HEK293T (cell line): ENCODE measurements at regions not wholly inside any gene's neighbourhood (a gene's known extent, or its start where the extent isn't known, plus 50 kb on each side); places are given as distances from the start of the nearest gene placed in this dataset.

ENCODE experiments used
- BHLHE40 ChIP-seq: fragments of 450-650 bp; IDR thresholded peaks from 2 replicates; pipeline ENCODE4 v1.6.1; 2016; ENCODE audit warnings: mild to moderate bottlenecking, moderate library complexity, borderline replicate concordance
- FOXK2 ChIP-seq: fragments of 450-650 bp; IDR thresholded peaks from 2 replicates; pipeline ENCODE4 v1.6.1; 2016; ENCODE audit warnings: mild to moderate bottlenecking
- NFRKB ChIP-seq: fragments of 450-650 bp; IDR thresholded peaks from 2 replicates; pipeline ENCODE4 v1.6.1; 2016; ENCODE audit warnings: mild to moderate bottlenecking, moderate library complexity

DNA sequence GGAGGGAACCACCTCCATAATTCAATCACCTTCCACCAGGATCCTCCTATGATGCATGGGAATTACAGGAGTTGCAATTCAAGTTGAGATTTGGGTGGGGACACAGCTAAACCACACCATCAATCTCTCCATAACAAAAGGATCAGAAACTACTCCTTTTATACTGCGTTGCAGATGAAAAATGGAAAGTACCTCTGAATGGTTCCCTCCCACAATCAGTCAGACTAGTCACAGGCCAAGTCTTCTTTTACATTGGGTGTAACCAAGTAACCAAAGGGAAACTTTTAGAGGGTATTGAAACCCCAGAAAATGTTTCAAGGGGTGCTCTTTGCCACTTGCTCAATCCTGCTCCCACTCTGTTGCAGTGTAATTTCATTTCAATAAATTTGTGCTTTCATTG, 504.3 kb upstream of the CNTN3 start:
- TF ChIP-seq BHLHE40 = no peak
- no peak for TF ChIP-seq FOXK2
- TF ChIP-seq NFRKB = no peak
